ENCODE measurements at regions not wholly inside any gene's neighbourhood (a gene's known extent, or its start where the extent isn't known, plus 50 kb on each side); places are given as distances from the start of the nearest gene placed in this dataset.
"Not testable (repeated sequence)": the region's sequence is repeated elsewhere in the genome, so short reads cannot be mapped to it uniquely, and the experiment has no call there.

DNA sequence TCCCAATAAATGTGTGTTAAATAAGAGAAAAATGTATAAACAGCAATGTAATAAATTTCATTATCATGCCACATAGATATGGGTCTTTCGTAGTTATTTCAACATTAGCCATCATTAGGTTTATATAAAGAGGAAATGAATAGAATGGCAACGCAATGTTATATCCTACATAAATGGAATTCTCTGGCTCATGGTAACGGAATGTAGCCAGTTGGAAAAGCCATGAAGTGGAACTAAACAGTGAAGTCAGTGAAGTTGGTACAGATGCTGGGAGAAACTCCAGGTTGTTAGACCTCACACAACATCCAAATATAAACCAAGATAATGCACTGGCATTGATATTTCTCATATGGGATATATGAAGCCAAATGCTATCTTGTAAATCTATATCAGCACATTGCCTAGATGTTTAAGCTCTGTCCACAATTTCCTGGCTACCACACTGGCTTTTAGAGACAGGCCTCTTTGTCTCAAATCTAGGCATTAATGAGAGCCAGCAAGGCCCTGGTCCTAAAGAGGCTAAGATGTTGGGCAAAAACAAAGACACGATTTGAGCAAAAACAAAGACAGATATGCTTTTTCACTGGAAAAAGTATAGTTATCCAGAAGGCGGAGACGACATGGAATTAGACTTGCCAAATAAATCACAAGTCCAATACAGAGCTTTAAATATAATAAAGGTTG is 861.0 kb downstream of the RPS29 start:
- DNase-seq (ENCODE audit: low read depth, low spot score), result no peak

DNA sequence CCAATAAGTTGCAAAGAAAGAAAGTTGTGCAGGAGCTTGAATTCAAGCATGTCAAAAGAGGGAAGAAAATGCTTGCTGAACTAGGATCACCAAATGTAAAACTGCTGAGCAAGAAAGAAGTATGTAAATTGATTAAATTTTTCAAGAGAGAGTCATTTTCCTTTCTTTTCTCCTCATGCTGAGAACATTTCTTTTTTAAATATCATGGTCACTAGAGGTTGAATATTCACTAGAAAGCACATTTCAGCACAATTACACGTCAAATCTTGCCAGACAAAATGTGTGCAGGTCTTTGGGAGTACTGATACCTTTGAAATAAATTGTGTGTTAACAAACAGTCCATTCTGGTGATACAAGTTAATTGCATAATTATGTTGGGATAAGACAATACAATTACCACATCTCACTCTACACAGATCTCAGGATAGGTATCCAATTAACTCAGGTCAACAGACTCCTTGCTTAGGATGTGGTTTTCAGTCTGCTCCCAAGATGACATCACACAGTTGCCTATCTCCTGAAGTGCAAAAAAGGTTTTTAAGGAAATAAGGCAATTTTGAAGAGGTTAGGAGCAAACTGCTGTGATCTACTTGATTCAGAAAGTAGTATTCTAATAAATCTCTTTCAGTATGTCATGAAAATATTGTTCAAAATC is 862.2 kb downstream of the RPS29 start:
- DNase-seq (ENCODE audit: low read depth, low spot score), result no peak

DNA sequence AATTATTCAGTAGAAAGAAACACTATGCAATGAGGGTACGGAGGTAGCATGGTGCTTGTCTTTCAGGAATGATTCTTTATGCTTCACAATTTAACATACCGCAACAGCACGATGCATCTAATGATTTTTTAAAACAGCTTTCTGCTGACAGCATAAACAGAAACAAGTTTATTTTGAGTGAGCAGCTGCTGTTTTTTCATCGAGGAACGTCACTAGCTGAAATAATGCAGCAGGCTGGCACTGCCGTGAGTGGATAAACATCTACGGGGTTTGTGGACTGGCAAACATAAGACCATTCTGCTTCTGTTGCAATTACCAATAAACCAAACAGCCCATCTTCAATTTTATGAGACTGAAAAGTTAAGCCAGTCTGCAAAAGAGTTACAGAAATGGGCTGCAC is 871.8 kb downstream of the RPS29 start:
- DNase-seq (ENCODE audit: low read depth, low spot score), result no peak

DNA sequence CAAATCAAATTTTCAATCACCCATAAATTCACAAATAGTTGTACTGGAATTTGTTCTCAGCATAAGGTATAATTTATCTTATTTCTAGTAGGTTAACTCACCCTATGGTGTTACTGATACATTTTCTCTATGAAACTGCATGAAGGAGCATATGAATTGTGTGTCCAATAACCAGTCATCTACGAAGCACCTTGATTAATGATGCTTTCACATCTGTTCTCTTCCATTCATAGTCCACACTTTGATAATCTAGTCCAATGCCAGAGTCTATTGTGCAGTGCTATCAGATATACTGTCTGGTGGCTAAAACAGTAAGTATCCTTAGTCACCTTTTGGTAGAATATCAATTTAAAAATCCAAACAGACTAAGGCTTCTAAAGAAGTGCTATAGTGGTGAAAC is 876.0 kb downstream of the RPS29 start:
- no peak for DNase-seq (ENCODE audit: low read depth, low spot score)

DNA sequence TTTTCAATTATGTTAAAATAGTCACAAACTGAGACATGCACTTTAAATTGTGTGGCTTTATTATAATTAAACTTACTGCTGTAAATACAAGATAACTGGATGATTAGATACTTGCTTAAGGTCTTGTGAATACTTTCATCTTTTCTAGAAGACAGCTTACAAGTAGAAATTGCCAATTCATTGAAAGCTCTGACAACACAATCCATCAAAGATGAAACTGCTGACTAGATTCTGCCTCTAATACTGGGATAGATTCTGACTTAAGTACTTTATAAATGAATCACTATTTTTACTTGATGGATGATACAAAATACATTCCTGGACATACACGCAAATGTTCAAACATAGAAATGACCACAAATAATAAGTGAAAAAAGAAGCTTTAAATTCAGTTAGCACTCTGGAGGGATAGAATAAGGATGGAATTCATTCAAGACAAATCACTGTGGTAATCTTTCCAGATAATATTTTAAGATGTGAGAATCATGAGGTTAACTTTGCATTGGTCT is 876.8 kb downstream of the RPS29 start:
- DNase-seq (ENCODE audit: low read depth, low spot score), result no peak

DNA sequence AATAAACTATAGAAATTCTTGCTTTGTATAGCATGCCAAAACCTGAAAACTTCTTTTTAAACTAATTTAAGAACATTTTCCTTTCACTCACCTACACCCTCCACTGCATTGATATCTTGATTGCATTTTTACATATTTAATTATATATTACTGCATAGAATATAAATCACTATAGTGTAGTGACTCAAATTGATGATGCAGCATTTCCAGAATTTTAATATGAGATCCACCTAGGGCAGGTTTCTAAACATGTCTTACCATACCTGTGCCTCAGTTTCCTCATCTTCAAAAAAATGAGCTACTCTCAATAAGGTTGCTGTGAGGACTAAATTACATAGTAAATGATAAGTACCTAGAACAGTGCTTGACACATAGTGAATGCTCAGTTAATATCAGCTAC is 881.5 kb downstream of the RPS29 start:
- no peak for DNase-seq (ENCODE audit: low read depth, low spot score)

DNA sequence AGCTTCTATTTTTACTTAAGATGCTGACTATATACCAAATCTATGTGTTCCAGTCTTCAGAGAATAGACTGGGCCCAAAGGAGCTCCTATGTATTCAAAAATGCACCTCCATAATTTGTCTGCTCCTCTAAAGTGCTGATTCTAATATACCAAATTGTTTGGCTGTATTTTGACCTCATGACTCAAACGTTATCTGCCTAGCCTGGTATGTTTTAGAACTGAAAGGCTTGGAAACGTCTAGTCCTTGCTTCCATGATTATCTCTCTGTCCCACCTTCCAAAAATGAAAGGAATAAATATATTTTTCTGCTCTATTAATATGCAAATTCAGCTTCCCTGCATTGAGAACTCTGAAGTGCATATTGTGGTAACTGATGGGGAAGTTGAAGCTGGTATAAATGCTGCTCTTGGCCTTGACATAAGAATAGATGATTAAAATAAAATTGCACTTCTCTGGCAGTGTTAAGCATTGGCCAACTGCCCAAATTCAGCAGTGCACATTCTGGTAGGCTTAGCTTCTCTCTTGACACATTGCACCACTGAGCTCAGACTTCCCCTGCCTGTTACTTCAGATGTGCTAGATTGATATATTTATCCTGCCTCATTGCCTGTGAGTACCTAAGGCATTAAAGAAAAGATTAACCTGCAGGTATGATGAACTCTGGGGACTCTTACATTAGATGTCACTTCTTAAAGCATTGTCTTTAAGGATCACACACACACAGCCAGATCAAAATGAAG is 882.3 kb downstream of the RPS29 start:
- DNase-seq (ENCODE audit: low read depth, low spot score), result no peak

DNA sequence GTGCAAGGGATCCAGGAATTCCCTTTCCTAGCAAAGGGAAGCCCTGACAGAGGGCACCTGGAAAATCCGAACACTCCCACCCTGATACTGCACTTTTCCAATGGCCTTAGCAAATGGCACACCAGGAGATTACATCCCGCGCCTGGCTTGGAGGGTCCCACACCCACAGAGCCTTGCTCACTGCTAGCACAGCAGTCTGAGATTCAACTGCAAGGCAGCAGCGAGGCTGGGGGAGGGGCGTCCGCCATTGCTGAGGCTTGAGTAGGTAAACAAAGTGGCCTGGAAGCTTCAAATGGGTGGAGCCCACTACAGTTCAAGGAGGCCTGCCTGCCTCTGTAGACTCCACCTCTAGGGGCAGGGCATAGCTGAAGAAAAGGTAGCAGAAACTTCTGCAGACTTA is 888.8 kb downstream of the RPS29 start:
- not testable (repeated sequence) for DNase-seq (ENCODE audit: low read depth, low spot score)

DNA sequence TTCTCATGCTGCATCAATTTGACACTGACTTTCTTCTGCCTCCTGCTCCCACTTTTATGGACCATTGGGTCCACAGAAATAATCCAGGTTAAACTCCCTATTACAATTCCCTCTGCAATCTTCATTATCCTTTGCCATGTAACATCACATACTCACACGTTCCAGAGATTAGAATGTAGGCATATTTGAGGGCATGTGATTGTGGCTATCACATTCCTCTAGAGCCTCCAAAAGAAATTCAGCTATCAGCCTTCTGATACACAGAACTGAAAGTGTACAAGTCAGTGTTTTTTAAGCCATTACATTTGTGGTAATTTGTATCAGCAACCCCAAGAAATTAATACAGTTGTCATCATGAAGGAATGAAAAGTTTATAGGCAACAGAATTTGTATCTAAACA is 892.4 kb downstream of the RPS29 start:
- no peak for DNase-seq (ENCODE audit: low read depth, low spot score)

DNA sequence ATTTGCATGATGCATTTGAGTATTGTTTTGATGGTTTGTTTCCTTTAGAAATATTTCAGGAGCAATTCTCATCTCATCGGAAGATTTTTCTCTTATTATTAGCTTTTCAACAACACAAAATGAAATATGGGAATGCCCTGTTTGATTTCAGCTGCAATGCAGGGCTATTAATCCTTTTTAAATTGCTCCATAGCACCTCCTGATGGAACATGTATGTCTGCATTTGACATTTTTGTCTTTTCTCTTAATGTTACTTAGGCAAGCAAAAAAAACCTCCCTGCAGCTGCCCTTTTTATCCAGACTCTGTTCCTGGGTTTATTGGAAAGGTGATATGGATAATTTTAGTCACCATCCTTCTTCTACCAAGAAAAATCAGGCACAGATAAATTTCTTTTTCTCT is 895.8 kb downstream of the RPS29 start:
- no peak for DNase-seq (ENCODE audit: low read depth, low spot score)

DNA sequence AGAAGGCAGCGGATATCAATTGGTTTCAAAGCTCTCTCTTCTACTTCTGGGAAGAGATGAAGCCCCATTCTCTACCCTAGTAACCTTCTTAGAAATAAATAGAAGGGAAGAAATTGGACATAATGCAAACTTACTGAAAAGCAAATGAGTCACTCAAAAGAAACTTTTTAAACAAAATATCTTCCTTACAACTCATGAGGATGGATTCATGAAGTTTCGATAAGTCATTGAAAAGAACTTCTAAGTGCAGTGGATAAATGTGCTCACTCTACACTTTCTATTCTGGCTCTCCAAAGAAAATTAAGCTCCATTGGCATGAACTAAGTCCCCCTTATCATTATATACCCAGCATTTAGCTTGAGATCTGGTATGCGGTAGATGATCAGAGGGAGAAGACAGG is 899.5 kb downstream of the RPS29 start:
- DNase-seq (ENCODE audit: low read depth, low spot score), result no peak

DNA sequence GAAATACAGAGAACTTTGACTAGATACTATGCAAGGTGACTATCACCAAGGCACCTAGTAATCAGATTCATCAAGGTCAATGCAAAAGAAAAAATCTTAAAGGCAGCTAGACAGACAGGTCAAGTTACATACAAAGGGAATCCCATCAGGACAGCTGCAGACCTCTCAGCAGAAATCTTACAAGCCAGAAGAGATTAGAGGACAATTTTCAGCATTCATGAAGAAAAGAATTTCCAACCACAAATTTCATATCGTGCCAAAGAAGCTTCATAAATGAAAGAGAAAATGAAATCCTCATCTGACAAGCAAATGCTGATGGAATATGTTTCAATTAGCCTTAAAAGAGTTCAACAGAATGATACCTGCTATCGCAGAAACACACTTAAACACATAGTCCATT is 913.7 kb downstream of the RPS29 start:
- DNase-seq (ENCODE audit: low read depth, low spot score), result no peak

DNA sequence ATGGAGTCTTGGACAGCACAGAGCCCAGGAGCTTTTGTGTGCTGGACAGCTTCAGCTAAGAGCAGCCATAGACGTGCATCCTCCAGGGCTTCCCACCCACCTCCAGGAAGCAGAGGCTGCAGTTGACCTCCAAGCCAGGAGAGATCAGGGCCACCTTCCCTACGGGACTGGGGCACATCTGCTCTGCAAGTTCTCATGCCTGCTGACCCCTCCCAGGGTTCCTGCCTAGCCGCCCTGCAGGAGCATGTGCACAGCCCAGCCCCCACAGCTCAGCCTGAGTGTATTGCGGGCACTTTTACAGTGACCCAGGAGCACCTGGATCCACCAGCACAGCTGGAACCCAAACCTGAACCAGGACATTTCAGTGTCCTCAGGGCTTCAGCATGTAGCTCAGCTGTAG is 915.2 kb downstream of the RPS29 start:
- no peak for DNase-seq (ENCODE audit: low read depth, low spot score)

DNA sequence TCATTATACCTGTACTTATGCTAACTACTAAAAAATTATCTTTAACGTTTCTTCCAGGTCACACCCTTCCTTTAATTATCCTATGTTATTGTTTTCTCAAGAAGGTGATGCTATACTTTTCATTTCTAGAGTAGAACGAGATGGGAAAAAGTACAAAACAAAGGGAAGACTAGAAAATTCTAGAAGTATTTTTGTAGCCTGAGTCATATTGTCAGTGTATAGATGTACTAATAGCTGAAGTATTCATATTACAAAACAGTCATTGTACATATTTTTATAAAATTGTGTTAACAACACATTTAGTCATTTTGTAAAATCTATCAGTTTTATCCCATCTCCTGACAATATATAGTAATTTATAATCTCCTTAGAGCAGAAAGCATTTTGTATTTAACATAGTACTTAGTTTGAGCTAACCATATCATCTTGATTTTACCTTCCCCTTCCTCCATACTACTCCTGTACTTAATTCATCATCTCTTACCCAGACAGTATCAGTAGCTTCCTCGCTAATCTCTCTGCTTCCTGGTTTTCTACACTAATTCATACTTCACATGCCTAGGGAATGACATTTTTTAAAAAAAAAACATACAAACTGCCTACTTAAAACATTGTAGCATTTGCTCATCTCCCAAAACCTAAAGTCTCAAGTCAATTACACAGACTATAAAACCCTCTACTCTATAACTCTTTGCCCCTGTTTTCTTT is 920.9 kb downstream of the RPS29 start:
- DNase-seq (ENCODE audit: low read depth, low spot score), result no peak

DNA sequence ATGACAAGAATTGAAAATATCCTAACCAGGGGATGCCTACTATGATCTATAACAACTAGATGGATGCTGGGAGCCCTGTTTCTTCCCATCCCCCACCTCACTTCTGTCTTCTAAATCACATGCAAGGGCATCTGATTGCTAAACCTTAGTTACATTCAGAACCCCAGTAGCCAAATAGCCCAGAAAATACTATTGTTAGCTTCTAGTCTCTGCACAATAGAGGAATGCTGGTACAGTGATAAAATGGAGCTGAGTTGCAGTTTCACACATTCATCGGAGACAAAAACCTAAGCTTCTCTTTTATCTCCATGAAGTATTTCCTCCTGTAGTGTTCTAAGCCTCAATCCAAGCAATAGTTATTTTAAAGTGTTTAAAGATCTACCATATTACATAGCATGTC is 942.9 kb downstream of the RPS29 start:
- no peak for DNase-seq (ENCODE audit: low read depth, low spot score)

DNA sequence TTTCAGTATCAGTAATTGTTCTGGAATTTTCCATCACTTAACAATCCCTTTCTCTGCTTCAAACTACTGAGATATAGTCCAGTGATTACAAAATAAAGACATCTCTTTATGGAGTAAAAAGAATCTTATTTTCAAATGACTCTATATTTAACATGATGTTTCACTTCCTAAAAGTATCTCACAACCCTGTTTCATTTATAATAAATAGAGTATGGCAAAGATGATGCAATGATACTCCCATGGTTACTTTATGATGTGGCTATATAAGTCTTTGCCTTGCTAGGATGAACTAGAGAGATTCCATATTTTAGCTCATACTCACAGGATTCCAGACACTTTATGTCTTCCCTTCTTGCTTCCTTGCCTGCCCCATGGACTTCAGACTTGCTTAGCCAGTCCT is 953.5 kb upstream of the MDGA2 start:
- no peak for DNase-seq (ENCODE audit: low read depth, low spot score)

DNA sequence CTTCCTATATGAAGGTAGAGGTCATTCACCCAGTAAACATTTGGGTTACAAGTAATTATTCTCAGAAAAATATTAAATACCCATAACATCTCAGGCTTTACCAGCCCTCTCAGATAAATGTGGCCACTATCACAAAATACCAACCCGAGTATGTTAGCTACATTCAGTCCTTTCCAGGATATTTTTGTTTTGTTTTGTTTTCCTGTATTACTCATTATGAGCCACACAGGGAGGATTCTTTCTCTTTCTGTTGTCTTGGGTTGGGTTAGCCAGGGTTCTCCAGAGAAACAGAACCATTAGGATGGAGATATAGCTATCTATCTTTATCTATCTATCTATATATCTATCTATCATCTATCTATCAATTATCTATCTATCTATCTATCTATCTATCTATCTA is 947.6 kb upstream of the MDGA2 start:
- DNase-seq (ENCODE audit: low read depth, low spot score), result no peak

DNA sequence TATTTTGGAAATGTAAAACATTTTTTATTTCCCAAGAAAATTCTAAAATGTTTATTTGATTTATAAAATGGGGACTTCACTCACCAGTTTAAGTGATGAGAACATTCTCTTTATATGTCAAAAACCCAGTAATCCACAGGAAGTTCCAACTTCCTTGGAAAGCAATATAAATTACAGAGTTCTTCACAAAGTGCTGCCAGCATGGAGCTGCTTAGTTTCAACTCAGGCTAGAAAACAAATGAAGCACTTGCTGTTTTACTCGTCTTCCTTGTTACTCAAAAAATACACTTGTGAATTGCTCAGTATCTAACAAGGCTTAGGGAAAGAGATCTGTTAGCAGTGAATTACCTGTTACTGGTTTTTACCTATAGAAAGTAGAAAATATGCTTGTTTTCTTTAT is 942.7 kb upstream of the MDGA2 start:
- DNase-seq (ENCODE audit: low read depth, low spot score), result no peak

DNA sequence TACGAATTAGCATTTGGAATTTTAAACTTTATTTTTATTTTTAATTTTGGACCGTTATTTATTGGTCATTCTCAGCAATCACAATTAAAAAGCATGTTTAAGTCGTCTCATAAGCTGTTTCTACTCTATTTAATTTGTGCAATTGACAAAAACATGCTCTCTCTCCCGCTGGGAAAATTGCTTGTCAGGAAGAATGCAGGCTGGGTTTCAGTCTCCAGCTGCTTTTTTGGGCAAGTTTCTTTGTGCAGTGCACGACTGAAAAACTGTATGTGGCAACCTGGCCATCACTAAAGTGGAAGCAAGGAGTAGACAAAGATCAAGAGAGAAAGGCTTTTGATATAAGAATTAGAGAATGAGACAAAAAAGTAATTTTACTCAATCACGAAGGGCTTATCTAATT is 941.5 kb upstream of the MDGA2 start:
- no peak for DNase-seq (ENCODE audit: low read depth, low spot score)

DNA sequence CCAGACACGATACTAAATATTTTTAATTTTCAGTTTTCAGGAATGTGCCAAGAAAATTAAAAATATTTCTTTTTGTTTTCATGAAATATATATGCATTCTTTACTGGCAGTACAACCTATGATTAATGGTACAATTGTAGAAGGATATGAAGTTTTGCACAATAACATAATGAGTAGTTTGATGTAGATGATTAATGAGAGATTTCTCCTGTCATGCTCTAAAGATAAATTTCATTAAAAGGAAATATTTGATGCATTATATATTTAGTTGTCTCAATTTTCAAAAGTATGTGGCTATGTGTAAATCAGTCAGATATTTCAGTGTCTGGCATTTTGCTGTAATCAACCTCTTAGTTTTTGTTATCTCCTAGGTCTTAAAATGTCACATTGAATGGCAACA is 940.2 kb upstream of the MDGA2 start:
- no peak for DNase-seq (ENCODE audit: low read depth, low spot score)

DNA sequence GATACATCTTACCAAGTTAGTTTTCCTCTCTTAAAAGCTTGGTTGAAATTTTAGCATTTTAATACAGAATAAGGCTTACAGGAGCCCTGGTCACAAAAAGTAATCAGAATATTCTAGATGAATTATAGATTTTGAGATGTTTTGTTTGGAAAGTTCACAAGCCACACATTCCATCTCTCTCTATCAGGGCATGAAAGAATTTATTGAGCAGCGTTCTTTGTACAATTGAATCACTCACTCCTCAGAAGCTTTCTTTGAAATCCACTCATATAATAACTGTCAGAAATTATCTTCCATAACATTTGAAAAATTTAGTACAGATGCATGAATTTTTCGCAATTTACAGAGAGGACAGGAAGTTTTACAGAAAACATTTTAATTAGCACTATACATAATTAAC is 938.6 kb upstream of the MDGA2 start:
- no peak for DNase-seq (ENCODE audit: low read depth, low spot score)

DNA sequence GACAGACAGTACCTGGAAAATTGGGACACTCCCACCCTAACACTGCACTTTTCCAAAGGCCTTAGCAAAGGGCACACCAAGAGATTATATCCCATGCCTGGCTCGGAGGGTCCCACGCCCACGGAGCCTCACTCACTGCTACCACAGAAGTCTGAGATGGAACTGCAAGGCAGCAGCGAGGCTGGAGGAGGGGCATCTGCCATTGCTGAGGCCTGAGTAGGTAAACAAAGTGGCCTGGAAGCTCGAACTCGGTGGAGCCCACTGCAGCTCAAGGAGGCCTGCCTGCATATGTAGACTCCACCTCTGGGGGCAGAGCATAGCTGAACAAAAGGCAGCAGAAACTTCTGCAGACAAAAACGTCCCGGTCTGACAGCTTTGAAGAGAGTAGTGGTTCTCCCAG is 931.6 kb upstream of the MDGA2 start:
- not testable (repeated sequence) for DNase-seq (ENCODE audit: low read depth, low spot score)
